ENCODE measurements at regions not wholly inside any gene's neighbourhood (a gene's known extent, or its start where the extent isn't known, plus 50 kb on each side); places are given as distances from the start of the nearest gene placed in this dataset.

- Histone ChIP-seq H4K20me1 (replicated peaks; ENCODE audit: control insufficient read depth, extremely low read depth, insufficient read depth, low read length) (no peaks in the 10 kb centered on the region), H2AFZ (ENCODE audit: low read depth, low read length) (no peak overlapping the region), H3K4me1 (ENCODE audit: control insufficient read depth, extremely low read depth, insufficient read depth, low read length) (no peaks in the 10 kb centered on the region), H3K79me2 (ENCODE audit: control insufficient read depth, insufficient read depth, low read length) (no peaks in the 10 kb centered on the region), H3K27me3 (ENCODE audit: control insufficient read depth in 2 of 2, insufficient read depth in 2 of 2, low read length in 2 of 2) (no peaks in the 10 kb centered on the region), H3K36me3 (ENCODE audit: control insufficient read depth in 2 of 2, extremely low read depth in 1 of 2, insufficient read depth in 2 of 2, low read length in 2 of 2) (no peaks in the 10 kb centered on the region), H3K9me1 (replicated peaks; ENCODE audit: control insufficient read depth, extremely low read depth, insufficient read depth, low read length) (no peaks in the 10 kb centered on the region), H3K4me3 (replicated peaks in 1 of 3; ENCODE audit: insufficient read depth in 1 of 3, low read depth in 1 of 3, low read length in 3 of 3) (no peak overlapping the region), H3K9me3 (replicated peaks; ENCODE audit: control insufficient read depth, insufficient read depth, low read length) (no peaks in the 10 kb centered on the region), H3K4me2 (ENCODE audit: insufficient read depth, low read length) (no peak overlapping the region), H3K9ac (replicated peaks; ENCODE audit: extremely low read depth, insufficient read depth, low read length) (no peak overlapping the region), H3K27ac (ENCODE audit: insufficient read depth, low read depth, low read length) (no peak overlapping the region)
- POLR2A ChIA-PET: no interaction called here
- no TSS peak for BruUV-seq (replicated peaks)
- intact Hi-C loops (cut with micrococcal nuclease) (no loop called here), dilution Hi-C loops (cut with MboI; ENCODE audit: extremely low pct_ligation_motif_present, low sequenced_read_pairs) (no loop called here)
- no peak for TF ChIP-seq EZH2 (IDR thresholded peaks at IDR 0.05; ENCODE audit: borderline replicate concordance, low read depth, low read length, severe bottlenecking)
- TF ChIP-seq POLR2AphosphoS5 (IDR thresholded peaks at IDR 0.05; ENCODE audit: insufficient read depth, low read depth, low read length): no peak
- no peak for TF ChIP-seq POLR2A (IDR thresholded peaks at IDR 0.05; ENCODE audit: low read depth, low read length)
- no peak for TF ChIP-seq MAX (IDR thresholded peaks at IDR 0.05; ENCODE audit: insufficient read depth, insufficient read length)
- no peak for TF ChIP-seq MYC (IDR thresholded peaks at IDR 0.05; ENCODE audit: low read depth, low read length)
- no peak for TF ChIP-seq CTCF (IDR thresholded peaks at IDR 0.05; ENCODE audit: extremely low read depth in 1 of 2, insufficient read depth in 1 of 2, low read depth in 1 of 2, low read length in 2 of 2)
- TF ChIP-seq FOS (IDR thresholded peaks at IDR 0.05; ENCODE audit: borderline replicate concordance, insufficient read depth, low read length): no peak
- TF ChIP-seq GATA2 (IDR thresholded peaks at IDR 0.05; ENCODE audit: insufficient read depth, insufficient read length, low read depth, low read length): no peak
- CTCF ChIA-PET: no interaction called here
- FAIRE-seq (no peak), DNase-seq (ENCODE audit: low read depth, low spot score) (no peak)
Observed at GRCh38 chr5:106306313-106307028, 1364.3 kb downstream of the EFNA5 start.

Measured in endothelial cell of umbilical vein (primary cell).